ENCODE measurements at regions not wholly inside any gene's neighbourhood (a gene's known extent, or its start where the extent isn't known, plus 50 kb on each side); places are given as distances from the start of the nearest gene placed in this dataset.
A peak's percentile ranks its signal among the peaks of the same experiment; 100 is the strongest.

- Histone ChIP-seq H3K27me3 (no peaks in the 10 kb centered on the region), H3K36me3 (no peaks in the 10 kb centered on the region), H3K4me3 (no peak overlapping the region), H3K9me3 (ENCODE audit: low read depth) (no peaks in the 10 kb centered on the region), H3K79me2 (ENCODE audit: low read depth) (no peaks in the 10 kb centered on the region), H3K4me2 (peak overlapping the region; percentile 42), H4K20me1 (ENCODE audit: low read depth) (no peaks in the 10 kb centered on the region), H2AFZ (replicated peaks) (no peak overlapping the region), H3K9ac (no peak overlapping the region), H3K27ac (no peak overlapping the region), H3K4me1 (peaks cover 34% of the 10 kb centered on the region), H3F3A (ENCODE audit: low read depth) (no peaks in the 10 kb centered on the region)
- H3K4me1 Mint-ChIP-seq, result peaks cover 16% of the 10 kb centered on the region
- H3K9me3 Mint-ChIP-seq, result peaks cover under 1% of the 10 kb centered on the region
- peaks cover 4% of the 10 kb centered on the region for H3K27me3 Mint-ChIP-seq (ENCODE audit: insufficient read depth, low read depth)
- no peak overlapping the region for H3K4me3 Mint-ChIP-seq
- no peak for DNase-seq (ENCODE audit: low spot score)
- no peak for TF ChIP-seq EZH2 (IDR thresholded peaks at IDR 0.05)
- TF ChIP-seq CTCF (IDR thresholded peaks at IDR 0.05), result no peak
- no peak for TF ChIP-seq EZH2phosphoT487 (IDR thresholded peaks at IDR 0.05)
- H3K27ac Mint-ChIP-seq, result no peak overlapping the region
- H3K36me3 Mint-ChIP-seq, result no peaks in the 10 kb centered on the region
Observed at GRCh38 chr2:212929971-212930370, 221.4 kb downstream of the IKZF2 start.

GRCh38 chr2:212929116-212929515, 222.3 kb downstream of the IKZF2 start:
- no peaks in the 10 kb centered on the region for H3K36me3 Mint-ChIP-seq
- no peak overlapping the region for H3K27ac Mint-ChIP-seq
- H3K27me3 ChIP-seq, result no peaks in the 10 kb centered on the region
- H3K27me3 Mint-ChIP-seq (ENCODE audit: insufficient read depth, low read depth), result peaks cover 4% of the 10 kb centered on the region
- H3K4me1 Mint-ChIP-seq, result peaks cover 16% of the 10 kb centered on the region
- no peak overlapping the region for H3K9ac ChIP-seq
- no peaks in the 10 kb centered on the region for H3K9me3 ChIP-seq (ENCODE audit: low read depth)
- no peaks in the 10 kb centered on the region for H3K79me2 ChIP-seq (ENCODE audit: low read depth)
- peaks cover 34% of the 10 kb centered on the region for H3K4me1 ChIP-seq
- H3K9me3 Mint-ChIP-seq, result peaks cover 3% of the 10 kb centered on the region
- H4K20me1 ChIP-seq (ENCODE audit: low read depth), result no peaks in the 10 kb centered on the region
- no peak overlapping the region for H2AFZ ChIP-seq (replicated peaks)
- H3K27ac ChIP-seq, result no peak overlapping the region
- no peaks in the 10 kb centered on the region for H3F3A ChIP-seq (ENCODE audit: low read depth)
- no peaks in the 10 kb centered on the region for H3K36me3 ChIP-seq
- TF ChIP-seq EZH2 (IDR thresholded peaks at IDR 0.05), result no peak
- no peak for DNase-seq (ENCODE audit: low spot score)
- no peak overlapping the region for H3K4me3 Mint-ChIP-seq
- H3K4me2 ChIP-seq, result no peak overlapping the region
- no peak overlapping the region for H3K4me3 ChIP-seq

GRCh38 chr2:212928681-212929080, 222.7 kb downstream of the IKZF2 start:
- peak; percentile 11 for DNase-seq (ENCODE audit: low spot score)

More at GRCh38 chr2:212928681-212929080, 222.7 kb downstream of the IKZF2 start:
- H3K4me2 ChIP-seq, result no peak overlapping the region
- no peak overlapping the region for H3K4me3 Mint-ChIP-seq
- no peaks in the 10 kb centered on the region for H3K9me3 ChIP-seq (ENCODE audit: low read depth)
- no peaks in the 10 kb centered on the region for H3F3A ChIP-seq (ENCODE audit: low read depth)
- H3K4me3 ChIP-seq, result no peak overlapping the region
- peaks cover 4% of the 10 kb centered on the region for H3K27me3 Mint-ChIP-seq (ENCODE audit: insufficient read depth, low read depth)
- no peak overlapping the region for H3K27ac ChIP-seq
- H3K4me1 Mint-ChIP-seq, result peaks cover 16% of the 10 kb centered on the region
- H3K27ac Mint-ChIP-seq, result no peak overlapping the region
- no peaks in the 10 kb centered on the region for H4K20me1 ChIP-seq (ENCODE audit: low read depth)
- no peaks in the 10 kb centered on the region for H3K79me2 ChIP-seq (ENCODE audit: low read depth)
- no peak overlapping the region for H2AFZ ChIP-seq (replicated peaks)
- H3K9me3 Mint-ChIP-seq, result peaks cover 3% of the 10 kb centered on the region
- H3K27me3 ChIP-seq, result no peaks in the 10 kb centered on the region
- H3K9ac ChIP-seq, result no peak overlapping the region
- no peaks in the 10 kb centered on the region for H3K36me3 Mint-ChIP-seq
- H3K4me1 ChIP-seq, result peaks cover 34% of the 10 kb centered on the region
- no peaks in the 10 kb centered on the region for H3K36me3 ChIP-seq
- TF ChIP-seq CTCF (IDR thresholded peaks at IDR 0.05) (no peak), EZH2 (IDR thresholded peaks at IDR 0.05) (no peak), EZH2phosphoT487 (IDR thresholded peaks at IDR 0.05) (no peak)
